ENCODE measurements at regions not wholly inside any gene's neighbourhood (a gene's known extent, or its start where the extent isn't known, plus 50 kb on each side); places are given as distances from the start of the nearest gene placed in this dataset.

DNA sequence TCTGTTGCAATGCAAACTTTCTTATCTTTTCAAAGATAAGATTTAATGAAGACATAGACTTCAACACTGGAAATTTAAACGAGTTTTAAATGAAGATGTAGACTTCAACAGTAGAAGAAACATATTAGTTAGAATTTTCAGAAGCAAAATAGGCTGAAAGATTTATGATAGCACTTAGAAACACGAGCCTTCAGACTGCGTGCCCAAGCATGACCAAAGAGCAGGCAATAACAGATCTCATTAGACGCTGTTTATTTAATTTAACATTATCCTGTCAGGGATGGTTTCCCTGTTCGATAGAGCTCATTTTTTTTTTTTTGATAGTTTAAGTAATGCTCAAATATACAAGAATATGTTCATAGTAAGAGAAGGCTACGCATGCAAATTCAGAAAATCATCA lies 604.7 kb upstream of the SOX9 start:
- TF ChIP-seq POLR2AphosphoS5 (IDR thresholded peaks at IDR 0.05; ENCODE audit: borderline replicate concordance, low read depth, low read length) (no peak), EZH2 (IDR thresholded peaks at IDR 0.05) (no peak)
